NCI-H1930 (cell line): ENCODE measurements at regions not wholly inside any gene's neighbourhood (a gene's known extent, or its start where the extent isn't known, plus 50 kb on each side); places are given as distances from the start of the nearest gene placed in this dataset.

ENCODE experiments used
- DNase-seq, 2 experiments: peaks; one replicate each; lab custom pipeline; 2025; lab: John Stamatoyannopoulos, UW

DNA sequence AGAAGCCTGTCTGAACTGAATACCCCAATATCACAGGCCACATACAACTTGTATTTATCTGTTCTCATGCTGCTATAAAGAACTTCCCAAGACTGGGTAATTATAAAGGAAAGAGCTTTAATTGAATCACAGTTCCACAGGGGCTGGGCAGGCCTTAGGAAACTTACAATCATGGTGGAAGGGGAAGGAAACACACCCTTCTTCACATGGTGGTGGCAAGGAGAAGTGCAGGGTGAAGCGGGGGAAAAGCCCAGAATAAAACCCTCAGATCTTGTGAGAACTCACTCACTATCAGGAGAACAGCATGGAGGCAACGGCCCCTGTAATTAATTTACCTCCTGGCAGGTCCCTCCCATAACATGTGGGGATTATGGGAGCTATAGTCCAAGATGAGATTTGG, 50.3 kb upstream of the FNDC1 start:
- DNase-seq: no peak

DNA sequence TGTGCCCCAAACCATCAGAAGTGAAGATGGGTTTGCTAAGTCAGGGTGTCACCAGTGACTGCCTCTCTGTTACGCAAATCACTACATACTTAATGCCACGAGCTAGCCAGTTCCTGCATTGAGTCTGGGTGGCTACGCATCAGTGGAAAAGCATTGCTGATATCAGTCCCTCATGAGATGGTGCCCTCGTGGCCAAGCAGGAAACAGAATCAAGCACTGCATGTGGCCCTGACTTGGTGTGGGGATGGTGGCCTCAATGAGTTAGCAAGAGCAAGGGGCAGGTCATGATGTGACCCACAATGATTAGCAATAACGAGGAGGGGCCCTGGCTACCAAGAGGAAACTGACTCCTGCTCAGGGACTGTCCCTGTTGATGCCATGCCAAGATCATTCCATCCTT, 51.6 kb upstream of the FNDC1 start:
- no peak for DNase-seq

GRCh38 chr6:159117046-159117445, 52.2 kb upstream of the FNDC1 start:
- DNase-seq: no peak

DNA sequence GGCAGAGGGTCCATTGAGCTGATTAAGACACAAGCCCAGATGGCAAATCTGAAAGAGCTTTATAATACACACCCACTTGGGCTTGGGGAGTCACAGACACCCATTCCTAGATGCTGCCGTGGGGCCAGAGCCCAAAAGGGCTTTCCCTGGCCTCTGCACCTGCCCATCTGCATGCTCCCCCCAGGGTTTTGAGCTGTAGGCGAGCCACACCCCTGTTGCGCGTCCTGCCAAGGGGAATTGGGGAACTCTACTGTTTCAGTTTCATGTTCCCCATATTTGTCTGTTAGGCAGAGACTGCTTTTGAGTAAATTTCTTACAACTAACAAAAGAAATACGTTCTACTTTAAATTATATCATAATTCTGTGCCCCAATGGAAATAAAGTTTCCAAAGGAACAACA, 52.9 kb upstream of the FNDC1 start:
- no peak for DNase-seq

GRCh38 chr6:159114569-159114968, 54.6 kb upstream of the FNDC1 start:
- no peak for DNase-seq

GRCh38 chr6:159113223-159113622, 56.0 kb upstream of the FNDC1 start:
- DNase-seq: no peak

GRCh38 chr6:159112714-159113113, 56.5 kb upstream of the FNDC1 start:
- DNase-seq: no peak

GRCh38 chr6:159110748-159111147, 58.5 kb upstream of the FNDC1 start:
- no peak for DNase-seq

DNA sequence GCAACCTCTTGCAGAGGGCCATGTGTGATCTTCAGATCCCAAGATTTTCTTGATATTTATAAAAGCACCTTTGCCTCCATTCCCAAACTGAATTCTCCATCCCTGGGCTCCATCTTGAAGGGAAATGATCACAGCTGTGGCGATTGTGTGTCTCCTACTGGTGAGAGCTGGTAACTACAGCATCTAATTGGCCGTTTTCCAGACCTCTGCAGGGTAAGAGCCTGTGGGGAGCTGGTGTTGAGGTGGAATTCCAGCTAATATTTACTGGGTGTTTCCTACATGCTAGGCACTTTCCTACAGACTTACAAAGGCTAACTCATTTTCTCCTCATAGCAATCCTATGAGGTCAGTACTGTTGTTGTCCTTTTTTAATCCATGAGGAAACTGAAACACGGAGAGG, 59.2 kb upstream of the FNDC1 start:
- DNase-seq: peak in 1 of 2 experiments; percentile 7

GRCh38 chr6:159109391-159109790, 59.8 kb upstream of the FNDC1 start:
- no peak for DNase-seq

DNA sequence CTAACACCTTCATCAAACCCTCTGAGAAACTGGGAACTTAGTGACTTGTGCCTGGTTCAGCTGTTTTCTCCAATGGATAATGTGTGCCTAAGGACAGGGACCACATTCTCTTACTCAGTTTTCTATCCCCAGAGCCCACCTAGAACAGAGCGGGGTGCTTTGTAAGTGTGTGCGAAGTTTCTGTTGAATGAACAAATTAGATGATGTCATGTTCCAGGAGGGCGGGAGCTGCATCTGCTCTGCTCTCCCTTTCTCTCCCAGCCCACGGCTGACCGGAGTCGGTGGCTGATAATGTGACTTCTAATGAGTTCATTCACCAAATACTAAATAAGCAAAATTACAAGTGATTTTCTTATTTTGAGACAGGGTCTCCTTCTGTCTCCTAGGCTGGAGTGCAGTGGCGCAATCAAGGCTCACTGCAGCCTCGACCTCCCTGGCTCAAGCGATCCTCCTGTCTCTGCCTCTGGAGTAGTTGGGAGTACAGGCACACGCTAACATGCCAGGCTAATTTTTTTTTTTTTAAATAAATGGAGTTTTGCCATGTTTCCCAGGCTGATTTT, 60.7 kb upstream of the FNDC1 start:
- no peak for DNase-seq

- DNase-seq: no peak
These were observed 61.5 kb upstream of the FNDC1 start for GRCh38 chr6:159107451-159108260.

- DNase-seq: peak in 1 of 2 experiments; percentile 18
These were observed 61.9 kb upstream of the TAGAP start for GRCh38 chr6:159106627-159107241.

DNA sequence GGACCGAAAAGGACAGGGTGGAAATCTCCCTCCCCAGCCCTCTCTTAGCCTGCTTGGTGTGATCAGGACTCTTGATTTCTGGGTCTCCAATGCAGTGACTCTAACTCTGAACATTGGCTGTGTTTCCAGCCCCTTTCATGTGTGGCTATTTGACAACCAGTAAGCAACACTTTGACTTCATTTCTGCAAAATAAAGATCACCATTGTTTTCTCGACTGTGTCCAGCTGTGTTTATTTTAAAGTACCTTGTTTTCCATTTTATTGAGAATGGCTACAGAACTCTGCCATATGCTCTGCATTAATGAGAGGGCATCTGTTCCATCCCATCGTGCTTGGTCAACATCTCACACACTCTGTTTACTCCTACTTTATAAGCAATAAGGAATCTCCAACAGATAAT, 60.9 kb upstream of the TAGAP start:
- no peak for DNase-seq

GRCh38 chr6:159104931-159105330, 60.1 kb upstream of the TAGAP start:
- DNase-seq: no peak

DNA sequence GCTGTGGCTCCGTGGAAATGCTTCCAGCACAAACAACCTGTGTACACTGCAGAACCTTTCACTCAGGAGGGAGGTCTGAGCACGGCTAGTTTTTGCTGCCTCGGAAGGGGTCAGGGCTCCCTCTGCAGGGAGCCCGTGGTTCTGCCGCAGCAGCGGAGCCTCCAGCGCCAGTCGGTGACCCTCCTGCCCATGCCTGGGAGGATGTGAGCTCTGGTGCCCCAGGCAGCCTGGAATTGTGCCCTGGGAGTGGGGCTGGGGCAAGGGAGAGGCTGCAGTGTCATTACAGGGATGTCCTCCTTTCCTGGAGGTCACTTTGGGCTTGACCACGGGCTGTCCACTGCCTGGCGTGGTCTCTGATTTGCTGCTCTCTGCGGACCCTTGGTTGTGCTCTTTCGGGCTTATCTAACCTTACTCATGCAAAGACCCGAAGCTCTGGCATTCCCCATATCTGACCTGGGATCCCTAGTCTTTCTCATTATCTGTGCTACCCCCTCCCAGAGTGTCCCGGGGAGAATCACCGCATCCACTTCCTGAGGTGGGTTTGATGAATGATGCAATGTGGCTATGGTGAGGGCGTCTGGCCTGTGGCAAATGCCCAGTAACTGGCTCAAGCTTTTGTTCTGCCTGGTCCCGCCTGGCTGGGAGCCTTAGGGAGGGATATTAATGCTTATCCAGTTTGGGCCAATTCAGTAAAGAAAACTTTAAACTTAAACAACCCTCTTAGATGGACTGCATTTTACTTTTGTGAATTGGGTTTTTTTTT, 59.6 kb upstream of the TAGAP start:
- no peak for DNase-seq

DNA sequence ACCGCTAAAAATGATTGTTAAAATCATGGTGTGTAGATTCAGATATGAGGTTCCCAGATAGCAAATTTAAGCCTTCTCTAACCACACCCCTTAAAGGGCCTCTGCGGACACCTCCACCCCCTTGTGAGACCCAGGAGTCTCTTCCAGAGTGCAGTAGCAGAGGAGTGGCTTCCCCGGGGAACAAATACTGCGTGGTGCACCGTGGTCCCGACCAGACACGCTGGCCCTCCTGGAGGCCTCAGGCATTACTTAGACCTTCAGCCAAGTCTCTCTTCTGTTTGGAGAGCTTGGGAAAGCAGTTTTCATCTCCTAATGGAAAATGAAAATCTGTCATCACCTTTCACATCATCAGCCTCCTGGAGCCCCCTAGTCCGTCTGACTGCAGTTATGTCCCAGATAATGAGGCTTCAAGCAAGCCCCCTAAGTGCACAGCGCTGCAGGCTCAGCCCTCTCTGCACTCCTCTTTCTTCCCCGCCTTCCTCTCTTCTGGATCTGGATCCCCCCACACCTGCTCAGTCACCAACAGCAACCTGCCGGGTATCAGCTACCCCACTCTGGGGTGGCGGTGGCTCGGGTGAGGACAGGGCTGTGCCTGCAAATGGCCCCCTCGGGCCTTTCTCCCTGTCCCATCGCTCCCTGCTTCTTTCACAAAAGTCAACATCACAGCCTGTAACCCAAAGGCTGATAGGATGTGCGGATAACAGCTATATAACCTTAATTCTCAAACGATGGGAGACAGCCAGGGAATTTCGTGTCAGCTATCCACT, 58.8 kb upstream of the TAGAP start:
- no peak for DNase-seq

DNA sequence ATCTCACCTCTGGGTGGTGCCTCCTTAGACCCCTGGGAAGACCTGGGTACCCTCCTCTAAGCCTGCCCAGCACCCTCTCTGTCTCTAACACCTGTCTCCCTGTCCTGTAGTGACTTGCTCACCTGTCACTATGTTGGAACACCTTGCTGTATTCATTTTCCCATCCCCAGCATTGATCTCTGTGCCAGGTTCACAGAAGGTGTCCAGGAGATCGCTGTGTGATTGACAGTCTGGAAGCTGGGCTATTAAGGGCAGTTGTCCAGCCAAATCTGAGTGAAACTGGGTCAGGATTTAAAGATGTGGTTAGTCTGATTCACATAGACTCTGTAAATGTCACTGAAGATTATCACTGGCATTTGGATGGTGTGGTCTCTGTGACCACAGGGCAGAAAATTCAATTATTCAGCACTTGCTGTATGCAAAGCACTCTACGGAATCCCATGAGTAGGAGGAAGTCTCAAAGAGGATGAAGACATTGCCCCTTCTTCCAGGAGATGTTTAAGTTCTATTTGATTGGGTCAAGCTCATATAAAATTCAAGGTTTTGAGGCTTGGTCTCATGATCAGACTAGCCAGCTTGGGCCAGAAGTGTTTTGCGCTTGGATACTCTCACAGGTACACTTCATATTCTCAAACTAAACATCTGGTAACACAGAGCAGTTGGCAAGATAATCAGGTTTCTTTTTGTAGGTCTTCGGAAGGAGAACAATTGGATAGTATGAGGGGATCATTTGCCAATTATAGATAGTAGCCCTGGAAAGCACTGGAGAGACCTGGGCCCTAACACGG, 57.8 kb upstream of the TAGAP start:
- DNase-seq: no peak

DNA sequence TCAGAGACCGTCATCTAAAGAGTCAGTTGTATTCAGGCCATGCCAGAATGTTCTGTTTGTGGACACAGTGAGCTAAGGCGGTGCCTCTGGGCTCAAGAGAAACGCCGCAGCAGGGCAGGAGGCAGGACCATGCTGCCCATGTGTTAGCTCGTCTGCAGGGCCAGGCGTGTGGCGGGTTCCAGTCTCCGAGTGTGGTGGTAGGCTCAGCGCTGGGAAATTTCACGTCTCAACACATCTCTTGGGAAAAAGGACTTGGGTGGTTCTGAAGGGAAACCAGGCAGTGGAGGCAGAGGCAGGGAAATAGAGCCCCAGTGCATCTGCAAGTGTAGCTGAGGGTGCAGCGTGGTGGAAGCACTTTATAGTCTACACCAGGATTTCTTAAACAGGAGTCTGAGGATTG, 56.9 kb upstream of the TAGAP start:
- no peak for DNase-seq

- no peak for DNase-seq
These were observed 55.8 kb upstream of the TAGAP start for GRCh38 chr6:159100395-159101182.
